HepG2 (cell line): ENCODE measurements at regions not wholly inside any gene's neighbourhood (a gene's known extent, or its start where the extent isn't known, plus 50 kb on each side); places are given as distances from the start of the nearest gene placed in this dataset.

Experiments used
- CTCF ChIP-seq: sonication (generic); formaldehyde crosslinking; IDR thresholded peaks from 2 replicates; pipeline ENCODE4 v1.5.0; 2020; ENCODE audit warnings: mild to moderate bottlenecking, missing genetic modification reagents, moderate library complexity
- JUN ChIP-seq: sonication (generic); formaldehyde crosslinking; IDR thresholded peaks from 2 replicates; pipeline ENCODE4 v1.4.0; 2020; ENCODE audit warnings: mild to moderate bottlenecking, missing genetic modification reagents

- no peak for TF ChIP-seq JUN (CRISPR knock-in tag)
- TF ChIP-seq CTCF (CRISPR knock-in tag) = no peak
Observed at GRCh38 chr16:87149051-87149450, 168.1 kb downstream of the C16orf95 start.
